H1 (cell line): ENCODE measurements at regions not wholly inside any gene's neighbourhood (a gene's known extent, or its start where the extent isn't known, plus 50 kb on each side); places are given as distances from the start of the nearest gene placed in this dataset.
"Not testable (repeated sequence)": the region's sequence is repeated elsewhere in the genome, so short reads cannot be mapped to it uniquely, and the experiment has no call there.

Experiments
- CTCF ChIA-PET: fragments of 300-600 bp; sonication (Branson Sonifier 250); formaldehyde crosslinking; loops from one replicate; lab custom pipeline; 2021; ENCODE audit not compliant: partially characterized antibody; lab: Charles Lee
- POLR2A ChIA-PET: fragments of 300-600 bp; sonication (Branson Sonifier 250); formaldehyde crosslinking; loops from one replicate; lab custom pipeline; 2021; ENCODE audit warnings: inconsistent platforms; ENCODE audit not compliant: partially characterized antibody; lab: Charles Lee
- DNase-seq, 2 experiments: peaks; one replicate each; pipeline versions ENCODE4 v3.0.0 to v3.0.0-alpha.2; 2010 to 2022; ENCODE audit warnings: low spot score in 2 of 2, low read depth in 1 of 2, mixed read lengths in 1 of 2
- FAIRE-seq: peaks from 2 replicates; lab custom pipeline; 2011; peaks lifted over from hg19 to GRCh38; lab: Jason Lieb, UNC
- H2AFZ ChIP-seq: 2 replicates; pipeline ENCODE4 v1.8.1; 2012; ENCODE audit warnings: low read length, inconsistent platforms
- H2AK5ac ChIP-seq: 2 replicates; pipeline ENCODE4 v1.6.1; 2013; ENCODE audit warnings: low read depth, low read length
- H2BK120ac ChIP-seq: replicated peaks from 2 replicates; pipeline ENCODE3; 2013; ENCODE audit warnings: low read depth, low read length, inconsistent platforms
- H2BK12ac ChIP-seq: 2 replicates; pipeline ENCODE4 v1.6.1; 2013; ENCODE audit warnings: low read depth, low read length
- H2BK15ac ChIP-seq: 2 replicates; pipeline ENCODE4 v1.6.1; 2013; ENCODE audit warnings: low read length
- H2BK20ac ChIP-seq: 2 replicates; pipeline ENCODE4 v1.6.1; 2013; ENCODE audit warnings: low read length
- H2BK5ac ChIP-seq: 2 replicates; pipeline ENCODE4 v1.6.1; 2013; ENCODE audit warnings: low read depth, low read length
- H3K14ac ChIP-seq: 2 replicates; pipeline ENCODE4 v1.6.1; 2013; ENCODE audit warnings: inconsistent platforms; ENCODE audit not compliant: insufficient read length
- H3K18ac ChIP-seq: 2 replicates; pipeline ENCODE4 v1.6.1; 2013; ENCODE audit warnings: low read length; ENCODE audit errors: extremely low read depth
- H3K23ac ChIP-seq: 2 replicates; pipeline ENCODE4 v1.6.1; 2013; ENCODE audit warnings: inconsistent platforms; ENCODE audit not compliant: insufficient read length
- H3K23me2 ChIP-seq: 2 replicates; pipeline ENCODE4 v1.6.1; 2013; ENCODE audit warnings: low read depth, low read length
- H3K27ac ChIP-seq: 2 replicates; pipeline ENCODE4 v1.6.1; 2011; ENCODE audit warnings: low read depth, low read length, inconsistent platforms
- H3K27me3 ChIP-seq, 4 experiments: replicated peaks in 1 of 4; 1 replicate in 1 of 4; 2 replicates in 3 of 4; pipeline versions ENCODE4 v1.6.1 to v1.8.1; 2011 to 2013; ENCODE audit warnings: low read length in 3 of 4, mild to moderate bottlenecking in 3 of 4, inconsistent platforms in 2 of 4, mixed read lengths in 2 of 4, moderate library complexity in 1 of 4; ENCODE audit not compliant: control insufficient read depth in 3 of 4, insufficient read depth in 3 of 4; ENCODE audit errors: extremely low read depth in 1 of 4
- H3K36me3 ChIP-seq, 4 experiments: 2 replicates each; pipeline versions ENCODE4 v1.6.1 to v1.8.1; 2011 to 2013; ENCODE audit warnings: mild to moderate bottlenecking in 4 of 4, low read length in 3 of 4, moderate library complexity in 2 of 4, control low read depth in 1 of 4, inconsistent platforms in 1 of 4; ENCODE audit not compliant: insufficient read depth in 4 of 4, control insufficient read depth in 2 of 4
- H3K4ac ChIP-seq: replicated peaks from 2 replicates; pipeline ENCODE3; 2013; ENCODE audit warnings: low read length, low read depth, mixed read lengths, inconsistent platforms; ENCODE audit not compliant: insufficient read length
- H3K4me1 ChIP-seq, 4 experiments: replicated peaks in 1 of 4; 1 replicate in 1 of 4; 2 replicates in 3 of 4; pipeline versions ENCODE4 v1.6.1 to v1.8.1; 2011 to 2013; ENCODE audit warnings: low read length in 3 of 4, inconsistent platforms in 2 of 4, mixed read lengths in 1 of 4; ENCODE audit not compliant: insufficient read depth in 4 of 4, control insufficient read depth in 3 of 4
- H3K4me2 ChIP-seq, 2 experiments: 2 replicates each; pipeline versions ENCODE4 v1.6.1 to v1.8.1; 2011 to 2013; ENCODE audit warnings: low read depth in 2 of 2, low read length in 2 of 2, control low read depth in 1 of 2, inconsistent platforms in 1 of 2, mild to moderate bottlenecking in 1 of 2; ENCODE audit not compliant: insufficient read depth in 1 of 2
- H3K4me3 ChIP-seq, 4 experiments: fragments of 200-600, 300-600 bp in 1 of 4; sonication (generic), shearing (Covaris generic), sonication (Bioruptor Twin) in 1 of 4; 2 replicates each; pipeline versions ENCODE4 v1.5.1 to v1.8.1; 2011 to 2016; ENCODE audit warnings: low read length in 4 of 4, low read depth in 3 of 4, control low read depth in 2 of 4, inconsistent platforms in 2 of 4, mild to moderate bottlenecking in 2 of 4, mixed read lengths in 1 of 4, moderate library complexity in 1 of 4; ENCODE audit not compliant: insufficient read depth in 2 of 4; ENCODE audit errors: extremely low read depth in 1 of 4
- H3K56ac ChIP-seq: replicated peaks from 2 replicates; pipeline ENCODE3; 2013; ENCODE audit warnings: low read depth, mild to moderate bottlenecking, mixed read lengths, low read length, inconsistent platforms; ENCODE audit not compliant: insufficient read length
- H3K79me1 ChIP-seq: 2 replicates; pipeline ENCODE4 v1.6.1; 2013; ENCODE audit warnings: low read depth, low read length, control low read depth
- H3K79me2 ChIP-seq, 2 experiments: 2 replicates each; pipeline versions ENCODE4 v1.6.1 to v1.8.1; 2012 to 2013; ENCODE audit warnings: low read length in 2 of 2, mild to moderate bottlenecking in 2 of 2, inconsistent platforms in 1 of 2; ENCODE audit not compliant: insufficient read depth in 2 of 2, control insufficient read depth in 1 of 2
- H3K9ac ChIP-seq, 4 experiments: replicated peaks in 1 of 4; 1 replicate in 1 of 4; 2 replicates in 3 of 4; pipeline versions ENCODE4 v1.6.1 to v1.8.1; 2011 to 2013; ENCODE audit warnings: low read depth in 3 of 4, low read length in 3 of 4, control low read depth in 2 of 4, mild to moderate bottlenecking in 2 of 4, moderate library complexity in 2 of 4, inconsistent platforms in 1 of 4; ENCODE audit errors: extremely low read depth in 1 of 4
- H3K9me3 ChIP-seq, 2 experiments: 2 replicates each; pipeline versions ENCODE4 v1.6.1 to v1.8.1; 2012 to 2013; ENCODE audit warnings: mild to moderate bottlenecking in 2 of 2, moderate library complexity in 2 of 2, control low read depth in 1 of 2, inconsistent platforms in 1 of 2, low read depth in 1 of 2, low read length in 1 of 2, mixed read lengths in 1 of 2; ENCODE audit not compliant: insufficient read depth in 2 of 2
- H4K20me1 ChIP-seq, 2 experiments: replicated peaks in 1 of 2; 2 replicates each; pipeline versions ENCODE3 to v1.8.1; 2011 to 2013; ENCODE audit warnings: inconsistent platforms in 2 of 2, low read length in 2 of 2, mild to moderate bottlenecking in 1 of 2; ENCODE audit not compliant: insufficient read depth in 2 of 2, control insufficient read depth in 1 of 2
- H4K5ac ChIP-seq: 2 replicates; pipeline ENCODE4 v1.6.1; 2013; ENCODE audit warnings: low read length, low read depth, mixed read lengths, inconsistent platforms; ENCODE audit not compliant: insufficient read length
- H4K8ac ChIP-seq: 2 replicates; pipeline ENCODE4 v1.8.0; 2013; ENCODE audit warnings: mild to moderate bottlenecking, moderate library complexity, low read length, inconsistent platforms; ENCODE audit not compliant: insufficient read depth; ENCODE audit errors: extremely low read depth
- H4K91ac ChIP-seq: replicated peaks from 2 replicates; pipeline ENCODE3; 2013; ENCODE audit warnings: low read length, mixed read lengths, inconsistent platforms; ENCODE audit not compliant: insufficient read length
- WGBS, 2 experiments: shearing (Covaris generic) in 1 of 2; methylation state at CpG; one replicate each; pipeline versions ENCODE4 v1.1.6 to v1.1.7; 2013 to 2015; ENCODE audit warnings: low lambda C conversion rate in 2 of 2, mixed read lengths in 2 of 2, inconsistent platforms in 1 of 2, low coverage in 1 of 2, missing lambda C conversion rate in 1 of 2; ENCODE audit not compliant: insufficient replicate concordance in 2 of 2, insufficient coverage in 1 of 2, insufficient read length in 1 of 2; ENCODE audit errors: extremely low coverage in 1 of 2, missing lambda C conversion rate in 1 of 2; 5-methylcytosine and 5-hydroxymethylcytosine counted together

GRCh38 chr1:209202321-209202720 is 381.2 kb upstream of the CAMK1G start:
- H2AK5ac ChIP-seq, H2BK15ac ChIP-seq, H3K27me3 ChIP-seq, H4K8ac ChIP-seq, H4K20me1 ChIP-seq, H3K4me2 ChIP-seq, H3K18ac ChIP-seq, H3K27ac ChIP-seq, H3K14ac ChIP-seq, FAIRE-seq, H3K4me3 ChIP-seq, H2BK120ac ChIP-seq, H4K91ac ChIP-seq, H3K36me3 ChIP-seq, H3K4ac ChIP-seq, H2BK12ac ChIP-seq, H3K23ac ChIP-seq, H4K5ac ChIP-seq, H3K9me3 ChIP-seq, DNase-seq, H2BK5ac ChIP-seq, H3K9ac ChIP-seq, POLR2A ChIA-PET, H3K79me1 ChIP-seq, H3K56ac ChIP-seq, H3K23me2 ChIP-seq, H3K79me2 ChIP-seq, H2AFZ ChIP-seq, H2BK20ac ChIP-seq: not testable (repeated sequence)
- WGBS, 2 experiments, result 81% methylated on average over 8 of the region's 11 CpGs; no CpG with 5 or more reads in 1 of the 2 experiments
- H3K4me1 ChIP-seq, result peaks cover 3 to 17% (median 11%) of the 10 kb centered on the region in 4 experiments; a peak in 6 of 7 replicates
- CTCF ChIA-PET, result interaction anchor here (0.6 to 5.3 kb wide), 67 partner anchors 8 to 1333 kb away, joined by 3 to 45 read pairs (median 4); no protein-coding TSS in a partner anchor
